Ishikawa (cell line): ENCODE measurements at regions not wholly inside any gene's neighbourhood (a gene's known extent, or its start where the extent isn't known, plus 50 kb on each side); places are given as distances from the start of the nearest gene placed in this dataset.

Experiments used
- CEBPB ChIP-seq: IDR thresholded peaks from 2 replicates; pipeline ENCODE4 v1.6.1; 2012
- CREB1 ChIP-seq: IDR thresholded peaks from 2 replicates; pipeline ENCODE4 v1.6.1; 2012; ENCODE audit warnings: low read depth
- EP300 ChIP-seq: IDR thresholded peaks from 2 replicates; pipeline ENCODE4 v1.6.1; 2012; ENCODE audit warnings: borderline replicate concordance
- FOXM1 ChIP-seq: IDR thresholded peaks from 2 replicates; pipeline ENCODE4 v1.6.1; 2012; ENCODE audit warnings: low read depth, borderline replicate concordance
- RAD21 ChIP-seq: IDR thresholded peaks from 2 replicates; pipeline ENCODE4 v1.6.1; 2012; ENCODE audit warnings: low read depth
- TAF1 ChIP-seq: IDR thresholded peaks from 2 replicates; pipeline ENCODE4 v1.6.1; 2012; ENCODE audit warnings: low read depth, mild to moderate bottlenecking
- TCF12 ChIP-seq: IDR thresholded peaks from 2 replicates; pipeline ENCODE4 v1.6.1; 2012; ENCODE audit warnings: low read depth
- YY1 ChIP-seq: IDR thresholded peaks from 2 replicates; pipeline ENCODE4 v1.6.1; 2012; ENCODE audit warnings: low read depth
- ZBTB7A ChIP-seq: IDR thresholded peaks from 2 replicates; pipeline ENCODE4 v1.6.1; 2012; ENCODE audit warnings: low read depth
- TF ChIP-seq, protein P1 (sequence below): IDR thresholded peaks from 2 replicates; pipeline ENCODE4 v1.6.1; 2012; ENCODE audit warnings: low read depth, mild to moderate bottlenecking

DNA sequence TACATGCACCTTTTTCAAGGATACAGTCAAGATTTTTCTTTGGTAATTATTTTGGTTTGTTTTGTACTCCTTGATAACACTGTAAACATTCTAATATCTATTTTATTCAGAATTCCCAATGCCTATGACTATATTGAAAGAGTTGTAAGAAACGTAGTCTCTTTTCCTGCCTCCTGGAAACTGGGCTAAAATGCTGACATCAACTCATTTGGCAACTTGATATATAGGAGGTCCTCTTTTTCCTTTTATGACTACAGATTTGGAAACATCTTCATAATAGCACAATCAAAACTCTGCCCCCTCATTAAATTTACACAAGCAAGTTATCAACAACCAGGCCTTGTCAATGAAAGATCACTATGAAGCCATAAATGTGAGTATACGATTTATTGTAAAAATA, 422.3 kb upstream of the PCDH15 start:
- no peak for TF ChIP-seq TAF1
- no peak for TF ChIP-seq EP300
- TF ChIP-seq ZBTB7A = no peak
- TF ChIP-seq YY1 = no peak
- no peak for TF ChIP-seq CEBPB
- TF ChIP-seq RAD21 = no peak
- TF ChIP-seq FOXM1 = no peak
- no peak for TF ChIP-seq CREB1
- TF ChIP-seq, protein P1, sequence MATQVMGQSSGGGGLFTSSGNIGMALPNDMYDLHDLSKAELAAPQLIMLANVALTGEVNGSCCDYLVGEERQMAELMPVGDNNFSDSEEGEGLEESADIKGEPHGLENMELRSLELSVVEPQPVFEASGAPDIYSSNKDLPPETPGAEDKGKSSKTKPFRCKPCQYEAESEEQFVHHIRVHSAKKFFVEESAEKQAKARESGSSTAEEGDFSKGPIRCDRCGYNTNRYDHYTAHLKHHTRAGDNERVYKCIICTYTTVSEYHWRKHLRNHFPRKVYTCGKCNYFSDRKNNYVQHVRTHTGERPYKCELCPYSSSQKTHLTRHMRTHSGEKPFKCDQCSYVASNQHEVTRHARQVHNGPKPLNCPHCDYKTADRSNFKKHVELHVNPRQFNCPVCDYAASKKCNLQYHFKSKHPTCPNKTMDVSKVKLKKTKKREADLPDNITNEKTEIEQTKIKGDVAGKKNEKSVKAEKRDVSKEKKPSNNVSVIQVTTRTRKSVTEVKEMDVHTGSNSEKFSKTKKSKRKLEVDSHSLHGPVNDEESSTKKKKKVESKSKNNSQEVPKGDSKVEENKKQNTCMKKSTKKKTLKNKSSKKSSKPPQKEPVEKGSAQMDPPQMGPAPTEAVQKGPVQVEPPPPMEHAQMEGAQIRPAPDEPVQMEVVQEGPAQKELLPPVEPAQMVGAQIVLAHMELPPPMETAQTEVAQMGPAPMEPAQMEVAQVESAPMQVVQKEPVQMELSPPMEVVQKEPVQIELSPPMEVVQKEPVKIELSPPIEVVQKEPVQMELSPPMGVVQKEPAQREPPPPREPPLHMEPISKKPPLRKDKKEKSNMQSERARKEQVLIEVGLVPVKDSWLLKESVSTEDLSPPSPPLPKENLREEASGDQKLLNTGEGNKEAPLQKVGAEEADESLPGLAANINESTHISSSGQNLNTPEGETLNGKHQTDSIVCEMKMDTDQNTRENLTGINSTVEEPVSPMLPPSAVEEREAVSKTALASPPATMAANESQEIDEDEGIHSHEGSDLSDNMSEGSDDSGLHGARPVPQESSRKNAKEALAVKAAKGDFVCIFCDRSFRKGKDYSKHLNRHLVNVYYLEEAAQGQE = no peak
- no peak for TF ChIP-seq TCF12
